Tibial nerve (tissue), 4 donors: ENCODE measurements at regions not wholly inside any gene's neighbourhood (a gene's known extent, or its start where the extent isn't known, plus 50 kb on each side); places are given as distances from the start of the nearest gene placed in this dataset.

Source experiments
- DNase-seq, 2 donors: peaks; one replicate each; pipeline ENCODE4 v3.0.0-alpha.2; 2019; ENCODE audit warnings: low spot score in 2 of 2
- H3K27ac ChIP-seq, 4 donors: fragments of 200-600 bp; sonication (generic) in 3 of 4; one replicate each; pipeline ENCODE4 v1.5.1; 2017 to 2019; ENCODE audit warnings: mild to moderate bottlenecking in 1 of 4
- H3K27me3 ChIP-seq, 2 donors: fragments of 200-600 bp; sonication (generic) in 1 of 2; one replicate each; pipeline versions ENCODE4 v1.5.1 to v1.6.0; 2017 to 2019
- H3K36me3 ChIP-seq, 3 donors: fragments of 200-600 bp; sonication (generic); one replicate each; pipeline ENCODE4 v1.5.1; 2018 to 2019
- H3K4me1 ChIP-seq, 4 donors: fragments of 200-600 bp; sonication (generic) in 3 of 4; one replicate each; pipeline ENCODE4 v1.5.1; 2017 to 2019
- H3K4me3 ChIP-seq, 4 donors: fragments of 200-600 bp; sonication (generic) in 3 of 4; one replicate each; pipeline ENCODE4 v1.5.1; 2017 to 2019; ENCODE audit warnings: mild to moderate bottlenecking in 1 of 4, moderate library complexity in 1 of 4
- H3K9me3 ChIP-seq, 4 donors: fragments of 200-600 bp; sonication (generic) in 3 of 4; one replicate each; pipeline ENCODE4 v1.5.1; 2017 to 2019
- EP300 ChIP-seq, 2 donors: sonication (generic); formaldehyde crosslinking; IDR thresholded peaks; one replicate each; pipeline ENCODE4 v1.6.1; 2017; ENCODE audit warnings: antibody characterized with exemption in 2 of 2, mild to moderate bottlenecking in 1 of 2
- POLR2A ChIP-seq, 2 donors: fragments of 450-650 bp; IDR thresholded peaks; one replicate each; pipeline ENCODE4 v1.6.1; 2017; ENCODE audit warnings: antibody characterized with exemption in 2 of 2, mild to moderate bottlenecking in 2 of 2, moderate library complexity in 2 of 2
- WGBS, 2 donors: methylation state at CpG; one replicate each; pipeline ENCODE4 v1.1.5; 2018; 5-methylcytosine and 5-hydroxymethylcytosine counted together
- TF ChIP-seq, protein P1 (sequence below), 5 experiments: fragments of 200-600 bp in 3 of 5; fragments of 450-650 bp in 2 of 5; sonication (generic) in 3 of 5; IDR thresholded peaks; one replicate each; pipeline ENCODE4 v1.5.1; 2016 to 2019; ENCODE audit warnings: antibody characterized with exemption in 5 of 5, mild to moderate bottlenecking in 3 of 5, moderate library complexity in 2 of 5

DNA sequence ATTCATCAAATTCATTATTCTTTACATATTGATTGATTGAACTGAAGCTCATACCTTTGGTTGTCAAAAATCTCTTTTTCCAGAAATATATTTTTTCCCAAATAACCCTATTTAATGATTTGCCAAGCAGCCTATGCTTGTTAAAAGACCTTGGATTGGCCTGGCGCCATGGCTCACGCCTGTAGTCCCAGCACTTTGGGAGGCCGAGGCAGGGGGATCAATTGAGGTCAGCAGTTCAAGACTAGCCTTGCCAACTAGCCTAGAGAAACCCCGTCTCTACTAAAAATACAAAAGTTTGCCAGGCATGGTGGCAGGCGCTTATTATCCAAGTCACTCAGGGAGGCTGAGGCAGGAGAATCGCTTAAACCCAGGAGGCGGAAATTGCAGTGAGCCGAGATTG, 165.1 kb upstream of the MGAT4C start:
- Histone ChIP-seq H3K27ac (no peak overlapping the region), H3K36me3 (no peaks in the 10 kb centered on the region), H3K27me3 (no peaks in the 10 kb centered on the region), H3K4me3 (no peak overlapping the region), H3K4me1 (no peaks in the 10 kb centered on the region), H3K9me3 (no peaks in the 10 kb centered on the region)
- DNase-seq: no peak
- WGBS, 2 donors: 82 to 88% methylated on average over 8 of the region's 8 CpGs
- no peak for TF ChIP-seq POLR2A (IDR thresholded peaks at IDR 0.05)
- TF ChIP-seq EP300 (IDR thresholded peaks at IDR 0.05): no peak
- TF ChIP-seq, protein P1, sequence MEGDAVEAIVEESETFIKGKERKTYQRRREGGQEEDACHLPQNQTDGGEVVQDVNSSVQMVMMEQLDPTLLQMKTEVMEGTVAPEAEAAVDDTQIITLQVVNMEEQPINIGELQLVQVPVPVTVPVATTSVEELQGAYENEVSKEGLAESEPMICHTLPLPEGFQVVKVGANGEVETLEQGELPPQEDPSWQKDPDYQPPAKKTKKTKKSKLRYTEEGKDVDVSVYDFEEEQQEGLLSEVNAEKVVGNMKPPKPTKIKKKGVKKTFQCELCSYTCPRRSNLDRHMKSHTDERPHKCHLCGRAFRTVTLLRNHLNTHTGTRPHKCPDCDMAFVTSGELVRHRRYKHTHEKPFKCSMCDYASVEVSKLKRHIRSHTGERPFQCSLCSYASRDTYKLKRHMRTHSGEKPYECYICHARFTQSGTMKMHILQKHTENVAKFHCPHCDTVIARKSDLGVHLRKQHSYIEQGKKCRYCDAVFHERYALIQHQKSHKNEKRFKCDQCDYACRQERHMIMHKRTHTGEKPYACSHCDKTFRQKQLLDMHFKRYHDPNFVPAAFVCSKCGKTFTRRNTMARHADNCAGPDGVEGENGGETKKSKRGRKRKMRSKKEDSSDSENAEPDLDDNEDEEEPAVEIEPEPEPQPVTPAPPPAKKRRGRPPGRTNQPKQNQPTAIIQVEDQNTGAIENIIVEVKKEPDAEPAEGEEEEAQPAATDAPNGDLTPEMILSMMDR (IDR thresholded peaks at IDR 0.05): no peak

DNA sequence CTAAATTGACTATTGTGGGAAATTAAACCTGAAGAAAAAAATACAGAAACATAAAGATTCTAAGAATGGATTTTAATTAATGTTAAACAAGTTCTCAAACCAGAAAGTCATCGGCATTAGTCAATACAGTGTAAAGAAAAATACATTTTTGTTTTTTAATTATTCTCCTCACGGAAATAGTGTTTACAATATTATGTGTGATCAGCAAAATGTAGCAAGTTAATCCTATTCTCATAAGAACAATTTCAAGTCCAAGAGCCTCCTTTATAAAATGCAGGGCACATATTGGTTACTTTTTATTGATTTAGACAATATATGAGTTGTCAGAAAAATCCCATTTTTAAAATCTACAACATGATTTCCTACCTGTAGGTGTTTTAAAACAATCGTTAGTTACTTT, 158.0 kb upstream of the MGAT4C start:
- Histone ChIP-seq H3K4me3 (no peak overlapping the region), H3K4me1 (no peaks in the 10 kb centered on the region), H3K27me3 (no peaks in the 10 kb centered on the region), H3K9me3 (peaks cover 0 to 14% (median 4%) of the 10 kb centered on the region in 4 donors), H3K27ac (no peak overlapping the region), H3K36me3 (no peaks in the 10 kb centered on the region)
- 85 to 93% methylated on average over 3 of the region's 3 CpGs for WGBS, 2 donors
- DNase-seq: no peak
- TF ChIP-seq, protein P1 (IDR thresholded peaks at IDR 0.05): no peak
- no peak for TF ChIP-seq EP300 (IDR thresholded peaks at IDR 0.05)

DNA sequence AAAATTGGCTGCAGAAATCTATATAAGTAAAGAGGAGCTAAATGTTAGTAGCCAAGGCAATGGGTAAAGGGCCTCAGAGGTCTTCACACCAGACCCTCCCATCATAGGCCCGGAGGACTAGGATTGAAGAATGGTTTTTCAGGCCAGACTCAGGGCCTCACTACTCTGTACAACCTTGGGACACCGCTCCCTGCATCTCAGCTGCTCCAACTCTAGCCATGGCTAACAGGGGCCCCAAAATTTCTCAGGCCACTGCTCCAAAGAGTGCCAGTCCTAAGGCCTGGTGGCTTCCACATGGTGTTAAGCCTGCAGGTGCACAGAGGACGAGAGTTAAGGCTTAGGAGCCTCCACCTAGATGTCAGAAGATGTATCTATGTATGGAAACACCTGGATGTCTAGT, 155.5 kb upstream of the MGAT4C start:
- Histone ChIP-seq H3K36me3 (no peaks in the 10 kb centered on the region), H3K4me1 (no peaks in the 10 kb centered on the region), H3K9me3 (peaks cover 0 to 14% (median 4%) of the 10 kb centered on the region in 4 donors), H3K27ac (no peak overlapping the region), H3K4me3 (no peak overlapping the region), H3K27me3 (no peaks in the 10 kb centered on the region)
- TF ChIP-seq, protein P1 (IDR thresholded peaks at IDR 0.05): no peak
- TF ChIP-seq EP300 (IDR thresholded peaks at IDR 0.05) (no peak), POLR2A (IDR thresholded peaks at IDR 0.05) (no peak)
- 66 to 81% methylated on average over 3 of the region's 3 CpGs for WGBS, 2 donors
- DNase-seq: no peak

DNA sequence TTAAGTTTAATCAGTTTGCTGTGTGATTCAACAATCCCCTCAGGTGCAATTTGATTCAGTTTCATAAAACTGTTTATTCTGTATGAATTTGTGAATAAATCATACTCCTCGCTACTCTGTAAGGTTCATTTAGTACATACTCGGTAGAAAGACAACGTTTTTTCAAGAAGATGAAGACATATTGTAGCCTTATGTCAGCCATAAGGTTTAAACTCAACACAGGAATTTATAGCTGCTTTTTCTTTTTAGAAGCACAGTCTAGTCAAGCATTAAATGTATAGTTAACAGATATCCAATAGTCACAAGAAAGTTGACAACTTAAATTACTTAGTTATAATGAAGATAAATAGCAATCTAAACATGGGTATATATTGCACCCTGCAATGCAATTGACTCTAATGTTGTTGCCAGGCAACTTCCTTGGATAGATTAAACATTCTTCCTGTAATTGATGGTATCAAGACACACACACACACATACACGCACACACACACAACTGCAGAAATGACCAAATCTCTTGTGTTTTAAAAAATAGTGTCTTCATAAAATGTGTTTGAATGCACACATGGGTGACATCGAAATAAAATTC, 151.5 kb upstream of the MGAT4C start:
- no peak for DNase-seq
- TF ChIP-seq POLR2A (IDR thresholded peaks at IDR 0.05): no peak
- TF ChIP-seq EP300 (IDR thresholded peaks at IDR 0.05): no peak
- TF ChIP-seq, protein P1 (IDR thresholded peaks at IDR 0.05): no peak
- Histone ChIP-seq H3K9me3 (peaks cover 0 to 14% (median 4%) of the 10 kb centered on the region in 4 donors), H3K27me3 (no peaks in the 10 kb centered on the region), H3K27ac (no peak overlapping the region), H3K4me3 (no peak overlapping the region), H3K36me3 (no peaks in the 10 kb centered on the region), H3K4me1 (no peaks in the 10 kb centered on the region)
- WGBS, 2 donors: 82 to 84% methylated on average over 5 of the region's 5 CpGs

DNA sequence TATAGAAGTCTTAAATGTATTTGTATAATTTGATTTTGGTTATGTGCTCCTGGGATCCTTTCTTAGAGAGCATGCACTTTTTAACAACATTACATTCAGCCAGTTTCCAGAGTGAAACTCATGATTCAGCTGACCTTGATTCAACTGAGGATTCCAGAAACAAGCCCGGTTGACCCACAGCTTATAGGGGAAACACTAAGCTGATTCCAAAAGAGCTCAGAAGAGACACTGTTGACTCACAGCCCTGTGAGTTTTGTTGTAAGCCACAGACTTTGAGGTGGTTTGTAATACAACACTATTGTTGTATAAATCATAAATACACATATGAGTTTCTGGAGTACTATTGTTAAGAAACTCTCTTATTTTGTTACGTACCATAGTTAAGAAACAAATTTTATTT, 133.8 kb upstream of the MGAT4C start:
- Histone ChIP-seq H3K9me3 (no peaks in the 10 kb centered on the region), H3K4me1 (no peaks in the 10 kb centered on the region), H3K27ac (no peak overlapping the region), H3K36me3 (no peaks in the 10 kb centered on the region), H3K27me3 (no peaks in the 10 kb centered on the region), H3K4me3 (no peak overlapping the region)
- WGBS, 2 donors: 49% methylated on average over 2 of the region's 2 CpGs
- no peak for DNase-seq
- TF ChIP-seq POLR2A (IDR thresholded peaks at IDR 0.05) (no peak), EP300 (IDR thresholded peaks at IDR 0.05) (no peak)
- TF ChIP-seq, protein P1 (IDR thresholded peaks at IDR 0.05): no peak
